T-cell (primary cell): ENCODE measurements at regions not wholly inside any gene's neighbourhood (a gene's known extent, or its start where the extent isn't known, plus 50 kb on each side); places are given as distances from the start of the nearest gene placed in this dataset.

Source experiments
- ATAC-seq, 4 experiments: fragments of 200-7000 bp in 3 of 4; fragments of 150-1000 bp in 1 of 4; cut with Tn5 transposase; replicated peaks in 1 of 4; 1 replicate in 3 of 4; 2 replicates in 1 of 4; pipeline ENCODE4 v1.10.0; 2021; ENCODE audit warnings: moderate library complexity in 3 of 4, mild to moderate bottlenecking in 2 of 4, moderate number of reproducible peaks in 1 of 4
- CTCF ChIA-PET, 2 donors: fragments of 300-600 bp; sonication (Branson Sonifier 250); formaldehyde crosslinking; loops; one replicate each; lab custom pipeline; 2022; ENCODE audit warnings: antibody characterized with exemption in 2 of 2; lab: Charles Lee
- POLR2A ChIA-PET, 2 donors: fragments of 300-600 bp; sonication (Branson Sonifier 250); formaldehyde crosslinking; loops; one replicate each; lab custom pipeline; 2022; ENCODE audit warnings: antibody characterized with exemption in 2 of 2; lab: Charles Lee
- DNase-seq, 35 experiments: peaks; one replicate each; pipeline versions ENCODE4 v3.0.0 to v3.0.0-alpha.2; 2013 to 2023
- H3K27ac ChIP-seq: one replicate; pipeline ENCODE4 v1.5.1; 2013; ENCODE audit warnings: low read length
- H3K27me3 ChIP-seq, 2 experiments: replicated peaks in 1 of 2; 1 replicate in 1 of 2; 2 replicates in 1 of 2; pipeline versions ENCODE4 v1.6.1 to v1.7.0; 2013; ENCODE audit warnings: low read length in 1 of 2, mixed read lengths in 1 of 2; ENCODE audit not compliant: control insufficient read depth in 2 of 2, insufficient read depth in 2 of 2; ENCODE audit errors: extremely low read depth in 1 of 2
- H3K36me3 ChIP-seq, 2 donors: 1 replicate in 1 of 2; 2 replicates in 1 of 2; pipeline versions ENCODE4 v1.6.1 to v1.7.0; 2013; ENCODE audit warnings: low read length in 1 of 2; ENCODE audit not compliant: control insufficient read depth in 2 of 2, insufficient read depth in 1 of 2; ENCODE audit errors: extremely low read depth in 1 of 2
- H3K4me1 ChIP-seq, 2 experiments: 1 replicate in 1 of 2; 2 replicates in 1 of 2; pipeline versions ENCODE4 v1.6.1 to v1.7.0; 2013; ENCODE audit warnings: low read length in 2 of 2, mixed read lengths in 1 of 2; ENCODE audit not compliant: insufficient read depth in 2 of 2, control insufficient read depth in 1 of 2; ENCODE audit errors: extremely low read depth in 1 of 2
- H3K4me3 ChIP-seq, 2 donors: 1 replicate in 1 of 2; 2 replicates in 1 of 2; pipeline versions ENCODE4 v1.5.1 to v1.7.0; 2013; ENCODE audit warnings: mild to moderate bottlenecking in 2 of 2, low read length in 1 of 2, moderate library complexity in 1 of 2; ENCODE audit not compliant: control insufficient read depth in 1 of 2; ENCODE audit errors: extremely low read depth in 1 of 2
- H3K9me3 ChIP-seq: 2 replicates; pipeline ENCODE4 v1.7.0; 2013
- H3K27ac Mint-ChIP-seq, 2 donors: one replicate each; pipeline ENCODE4 v1.8.0; 2020 to 2021; ENCODE audit warnings: mild to moderate bottlenecking in 2 of 2, mixed read lengths in 2 of 2
- H3K27me3 Mint-ChIP-seq, 2 donors: one replicate each; pipeline ENCODE4 v1.8.0; 2021 to 2022; ENCODE audit warnings: mixed read lengths in 2 of 2
- H3K36me3 Mint-ChIP-seq: one replicate; pipeline ENCODE4 v1.8.0; 2021; ENCODE audit warnings: mixed read lengths
- H3K4me1 Mint-ChIP-seq, 3 donors: one replicate each; pipeline ENCODE4 v1.8.0; 2020 to 2022; ENCODE audit warnings: mixed read lengths in 3 of 3, mild to moderate bottlenecking in 1 of 3
- H3K4me3 Mint-ChIP-seq, 3 donors: one replicate each; pipeline ENCODE4 v1.8.0; 2020 to 2022; ENCODE audit warnings: mild to moderate bottlenecking in 3 of 3, mixed read lengths in 3 of 3, moderate library complexity in 3 of 3
- H3K9me3 Mint-ChIP-seq, 3 donors: one replicate each; pipeline ENCODE4 v1.8.0; 2020 to 2022; ENCODE audit warnings: mixed read lengths in 3 of 3
- WGBS: methylation state at CpG from one replicate; pipeline ENCODE4 v1.1.5; 2013; ENCODE audit warnings: missing lambda C conversion rate; ENCODE audit not compliant: insufficient coverage; 5-methylcytosine and 5-hydroxymethylcytosine counted together

GRCh38 chr15:34659056-34659455 is 75.6 kb upstream of the GOLGA8B start:
- Mint-ChIP-seq H3K9me3 (no peaks in the 10 kb centered on the region), H3K4me1 (no peaks in the 10 kb centered on the region), H3K27ac (no peak overlapping the region), H3K36me3 (no peaks in the 10 kb centered on the region), H3K4me3 (no peak overlapping the region), H3K27me3 (peaks cover 41 to 48% of the 10 kb centered on the region in 2 donors)
- Histone ChIP-seq H3K4me3 (no peak overlapping the region), H3K27me3 (peaks cover 0 to 6% of the 10 kb centered on the region in 2 experiments), H3K9me3 (no peaks in the 10 kb centered on the region), H3K4me1 (no peaks in the 10 kb centered on the region), H3K27ac (no peak overlapping the region), H3K36me3 (no peaks in the 10 kb centered on the region)
- no peak for DNase-seq
- ChIA-PET CTCF (no interaction called here), POLR2A (interaction anchor here in 1 of 2 donors (0.6 kb wide), 1 partner anchor 217 kb away, joined by 3 read pairs; no protein-coding TSS in a partner anchor)
- ATAC-seq, result no peak

- peaks cover 0 to 6% of the 10 kb centered on the region in 2 experiments for H3K27me3 ChIP-seq
- no peaks in the 10 kb centered on the region for H3K36me3 ChIP-seq
- no peak for ATAC-seq
- H3K9me3 ChIP-seq, result no peaks in the 10 kb centered on the region
- ChIA-PET CTCF (no interaction called here), POLR2A (no interaction called here)
- no peak overlapping the region for H3K4me3 ChIP-seq
- H3K4me3 Mint-ChIP-seq, result no peak overlapping the region
- no peak overlapping the region for H3K27ac Mint-ChIP-seq
- 74% methylated on average over 3 of the region's 4 CpGs for WGBS
- peaks cover 35 to 43% of the 10 kb centered on the region in 2 donors for H3K27me3 Mint-ChIP-seq
- no peaks in the 10 kb centered on the region for H3K36me3 Mint-ChIP-seq
- no peaks in the 10 kb centered on the region for H3K9me3 Mint-ChIP-seq
- no peaks in the 10 kb centered on the region for H3K4me1 ChIP-seq
- no peak for DNase-seq
- H3K4me1 Mint-ChIP-seq, result peaks cover under 1 to 3% (median 2%) of the 10 kb centered on the region in 3 donors
- no peak overlapping the region for H3K27ac ChIP-seq
Observed at GRCh38 chr15:34657469-34658127, 74.1 kb upstream of the GOLGA8B start.

GRCh38 chr15:34656005-34656796 is 72.8 kb upstream of the GOLGA8B start:
- ATAC-seq (no peak), DNase-seq (no peak)
- H3K36me3 ChIP-seq, result no peaks in the 10 kb centered on the region
- Mint-ChIP-seq H3K27me3 (peaks cover 37 to 45% of the 10 kb centered on the region in 2 donors), H3K27ac (no peak overlapping the region), H3K9me3 (no peaks in the 10 kb centered on the region), H3K4me1 (peaks cover 2 to 5% (median 4%) of the 10 kb centered on the region in 3 donors), H3K4me3 (no peak overlapping the region), H3K36me3 (no peaks in the 10 kb centered on the region)
- ChIA-PET CTCF (no interaction called here), POLR2A (no interaction called here)
- no peak overlapping the region for H3K4me3 ChIP-seq
- no peaks in the 10 kb centered on the region for H3K4me1 ChIP-seq
- WGBS, result 100% methylated on average over 1 of the region's 6 CpGs
- H3K27me3 ChIP-seq, result peaks cover 0 to 6% of the 10 kb centered on the region in 2 experiments
- no peaks in the 10 kb centered on the region for H3K9me3 ChIP-seq
- H3K27ac ChIP-seq, result no peak overlapping the region

DNA sequence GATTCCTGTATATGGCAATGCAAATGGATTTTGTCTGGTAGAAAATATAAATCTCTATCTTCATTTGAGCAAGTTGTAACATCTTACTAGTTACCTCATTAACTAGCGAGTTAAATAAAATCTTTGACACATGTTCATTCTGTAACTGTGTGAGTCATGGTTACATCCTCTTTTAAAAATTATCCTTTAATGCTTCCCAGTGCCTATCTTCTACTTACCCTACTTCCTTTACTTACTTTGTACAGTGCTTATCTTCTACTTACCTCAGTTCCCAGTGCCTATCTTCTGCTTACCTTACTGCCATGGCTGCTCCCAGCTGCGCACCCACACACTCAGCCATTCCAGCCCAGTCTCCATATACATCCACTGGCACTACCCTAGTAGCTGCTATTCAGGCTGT is 71.9 kb upstream of the GOLGA8B start:
- CTCF ChIA-PET, result no interaction called here
- peaks cover 2 to 5% (median 4%) of the 10 kb centered on the region in 3 donors for H3K4me1 Mint-ChIP-seq
- peaks cover 0 to 6% of the 10 kb centered on the region in 2 experiments for H3K27me3 ChIP-seq
- H3K27ac Mint-ChIP-seq, result no peak overlapping the region
- no peak for DNase-seq
- H3K4me3 Mint-ChIP-seq, result no peak overlapping the region
- H3K27ac ChIP-seq, result no peak overlapping the region
- H3K27me3 Mint-ChIP-seq, result peaks cover 33 to 42% of the 10 kb centered on the region in 2 donors
- no peaks in the 10 kb centered on the region for H3K36me3 ChIP-seq
- H3K36me3 Mint-ChIP-seq, result no peaks in the 10 kb centered on the region
- no peaks in the 10 kb centered on the region for H3K9me3 Mint-ChIP-seq
- H3K4me1 ChIP-seq, result no peaks in the 10 kb centered on the region
- no peak for ATAC-seq
- H3K9me3 ChIP-seq, result no peaks in the 10 kb centered on the region
- POLR2A ChIA-PET, result no interaction called here
- no peak overlapping the region for H3K4me3 ChIP-seq
- 100% methylated on average over 1 of the region's 2 CpGs for WGBS

DNA sequence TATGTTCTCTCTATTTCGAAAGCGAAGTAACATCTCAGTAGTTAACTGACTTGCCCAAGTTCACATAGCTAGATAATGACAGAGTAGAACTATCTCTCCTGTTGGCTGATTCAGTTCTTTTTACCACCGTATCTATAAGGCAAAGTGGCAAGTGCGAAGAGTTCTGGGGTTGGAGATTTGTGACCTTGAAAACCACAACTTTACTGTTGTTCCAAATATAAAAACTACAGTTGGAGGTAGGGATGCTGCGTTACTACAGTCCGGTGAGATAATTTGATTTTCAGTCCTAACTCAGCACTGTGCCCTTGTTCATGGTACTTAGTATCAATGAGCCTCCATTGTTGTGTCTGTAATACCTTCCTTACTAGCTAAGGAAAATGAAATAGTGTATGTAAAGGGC is 71.2 kb upstream of the GOLGA8B start:
- Histone ChIP-seq H3K4me3 (no peak overlapping the region), H3K27me3 (no peaks in the 10 kb centered on the region), H3K36me3 (no peaks in the 10 kb centered on the region), H3K4me1 (no peaks in the 10 kb centered on the region), H3K9me3 (no peaks in the 10 kb centered on the region), H3K27ac (no peak overlapping the region)
- ATAC-seq (no peak), DNase-seq (no peak)
- H3K27ac Mint-ChIP-seq, result no peak overlapping the region
- no peaks in the 10 kb centered on the region for H3K36me3 Mint-ChIP-seq
- no peaks in the 10 kb centered on the region for H3K9me3 Mint-ChIP-seq
- WGBS, result no CpG with 5 or more reads among the region's 6 CpGs
- peaks cover 2 to 5% (median 4%) of the 10 kb centered on the region in 3 donors for H3K4me1 Mint-ChIP-seq
- no peak overlapping the region for H3K4me3 Mint-ChIP-seq
- POLR2A ChIA-PET, result no interaction called here
- CTCF ChIA-PET, result no interaction called here
- peaks cover 27 to 38% of the 10 kb centered on the region in 2 donors for H3K27me3 Mint-ChIP-seq

GRCh38 chr15:34653992-34654391 is 70.5 kb upstream of the GOLGA8B start:
- ChIA-PET POLR2A (no interaction called here), CTCF (no interaction called here)
- Mint-ChIP-seq H3K36me3 (no peaks in the 10 kb centered on the region), H3K27ac (no peak overlapping the region), H3K9me3 (no peaks in the 10 kb centered on the region), H3K4me1 (peaks cover 2 to 5% (median 4%) of the 10 kb centered on the region in 3 donors), H3K4me3 (no peak overlapping the region), H3K27me3 (peaks cover 21 to 32% of the 10 kb centered on the region in 2 donors)
- DNase-seq, result no peak
- Histone ChIP-seq H3K9me3 (no peaks in the 10 kb centered on the region), H3K27me3 (no peaks in the 10 kb centered on the region), H3K4me1 (no peaks in the 10 kb centered on the region), H3K36me3 (no peaks in the 10 kb centered on the region), H3K27ac (no peak overlapping the region), H3K4me3 (no peak overlapping the region)
- ATAC-seq, result no peak
- no CpG with 5 or more reads among the region's 3 CpGs for WGBS
